HCT116 (cell line): ENCODE measurements at regions not wholly inside any gene's neighbourhood (a gene's known extent, or its start where the extent isn't known, plus 50 kb on each side); places are given as distances from the start of the nearest gene placed in this dataset.

Experiments used
- CTCF ChIP-seq, 3 experiments: fragments of 200-600 bp in 1 of 3; sonication (generic) in 1 of 3; IDR thresholded peaks in 2 of 3; conservative IDR thresholded peaks in 1 of 3; 2 replicates each; pipeline ENCODE4 v1.5.1; 2012 to 2017; ENCODE audit warnings: low read depth in 2 of 3, low read length in 2 of 3, antibody characterized with exemption in 1 of 3, borderline replicate concordance in 1 of 3, control low read depth in 1 of 3, mild to moderate bottlenecking in 1 of 3, mixed read lengths in 1 of 3, mixed run types in 1 of 3, moderate library complexity in 1 of 3; ENCODE audit not compliant: insufficient read depth in 1 of 3
- EZH2 ChIP-seq: fragments of 200-600 bp; sonication (generic); IDR thresholded peaks from 2 replicates; pipeline ENCODE4 v1.6.1; 2017; ENCODE audit warnings: antibody characterized with exemption, mixed run types
- EZH2phosphoT487 ChIP-seq: fragments of 200-600 bp; IDR thresholded peaks from 2 replicates; pipeline ENCODE4 v1.6.1; 2018; ENCODE audit warnings: antibody characterized with exemption, borderline replicate concordance
- POLR2A ChIP-seq: IDR thresholded peaks from 2 replicates; pipeline ENCODE4 v1.7.0; 2011; ENCODE audit warnings: borderline replicate concordance; ENCODE audit not compliant: insufficient read depth, insufficient read length; ENCODE audit errors: extremely low read depth
- POLR2AphosphoS5 ChIP-seq: IDR thresholded peaks from 2 replicates; pipeline ENCODE4 v1.6.1; 2011; ENCODE audit warnings: mild to moderate bottlenecking, low read depth, low read length, moderate library complexity
- REST ChIP-seq: IDR thresholded peaks from 2 replicates; pipeline ENCODE4 v1.6.1; 2012; ENCODE audit warnings: low read depth
- SIN3A ChIP-seq: IDR thresholded peaks from 2 replicates; pipeline ENCODE4 v1.6.1; 2012; ENCODE audit warnings: low read depth
- YY1 ChIP-seq: IDR thresholded peaks from 2 replicates; pipeline ENCODE4 v1.6.1; 2011; ENCODE audit warnings: low read length, low read depth, moderate library complexity, mild to moderate bottlenecking; ENCODE audit not compliant: insufficient replicate concordance; ENCODE audit errors: extremely low read depth
- ZBTB33 ChIP-seq: IDR thresholded peaks from 2 replicates; pipeline ENCODE4 v1.6.1; 2011; ENCODE audit warnings: mild to moderate bottlenecking, low read length, moderate library complexity; ENCODE audit not compliant: insufficient replicate concordance; ENCODE audit errors: extremely low read depth
- ZNF274 ChIP-seq: fragments of 200-500 bp; sonication (Bioruptor generic); IDR thresholded peaks from 2 replicates; pipeline ENCODE4 v1.6.1; 2014; ENCODE audit warnings: mild to moderate bottlenecking, low read depth, low read length, inconsistent platforms

GRCh38 chr3:116912116-116912515 lies 202.5 kb downstream of the TUSC7 start:
- TF ChIP-seq ZBTB33 (no peak), EZH2 (no peak), CTCF (IDR thresholded peaks at IDR 0.05 in 2 of 3, conservative IDR thresholded peaks at IDR 0.05 in 1 of 3; ENCODE audit: borderline replicate concordance in 1 of 3, insufficient read depth in 1 of 3, low read depth in 2 of 3, low read length in 2 of 3) (no peak), EZH2phosphoT487 (no peak), ZNF274 (no peak), POLR2AphosphoS5 (no peak), POLR2A (no peak), REST (no peak), YY1 (no peak), SIN3A (no peak)
